Psoas muscle (tissue), 7 donors: ENCODE measurements at regions not wholly inside any gene's neighbourhood (a gene's known extent, or its start where the extent isn't known, plus 50 kb on each side); places are given as distances from the start of the nearest gene placed in this dataset.

ENCODE experiments used
- ATAC-seq, 4 donors: fragments of 200-7000 bp; cut with Tn5 transposase; one replicate each; pipeline ENCODE4 v1.9.1; 2020; ENCODE audit warnings: moderate library complexity in 3 of 4, mild to moderate bottlenecking in 2 of 4
- DNase-seq, 2 donors: peaks; one replicate each; pipeline ENCODE4 v3.0.0-alpha.2; 2020
- H3K27ac ChIP-seq: fragments of 200-600 bp; one replicate; pipeline ENCODE4 v1.8.0; 2022
- H3K27me3 ChIP-seq, 3 donors: fragments of 200-600 bp in 1 of 3; one replicate each; pipeline versions ENCODE4 v1.6.1 to v1.8.0; 2013 to 2022; ENCODE audit warnings: low read length in 2 of 3, mild to moderate bottlenecking in 2 of 3, moderate library complexity in 1 of 3; ENCODE audit not compliant: insufficient read depth in 3 of 3
- H3K36me3 ChIP-seq, 2 donors: fragments of 200-600 bp in 1 of 2; one replicate each; pipeline versions ENCODE4 v1.6.1 to v1.8.0; 2013 to 2022; ENCODE audit warnings: low read depth in 1 of 2, mild to moderate bottlenecking in 1 of 2, moderate library complexity in 1 of 2; ENCODE audit not compliant: insufficient read depth in 1 of 2
- H3K4me1 ChIP-seq: fragments of 200-600 bp; one replicate; pipeline ENCODE4 v1.8.0; 2022
- H3K4me3 ChIP-seq: fragments of 200-600 bp; one replicate; pipeline ENCODE4 v1.8.0; 2022; ENCODE audit warnings: mild to moderate bottlenecking
- H3K9me3 ChIP-seq: fragments of 200-600 bp; one replicate; pipeline ENCODE4 v1.8.0; 2022
- WGBS, 3 donors: extraction: QIAGEN DNeasy Blood & Tissue Kit; methylation state at CpG; one replicate each; pipeline versions ENCODE4 v1.1.6 to v1.1.7; 2013; 5-methylcytosine and 5-hydroxymethylcytosine counted together
- intact Hi-C, 2 donors: fragments of 100-400 bp; cut with DNase I; formaldehyde crosslinking; loops; one replicate each; pipeline versions ENCODE4 v1.11.0 to v1.14.2; 2022
- TF ChIP-seq, protein P1 (sequence below): fragments of 200-600 bp; IDR thresholded peaks from one replicate; pipeline ENCODE4 v1.8.0; 2022; ENCODE audit warnings: antibody characterized with exemption
- donor health status: healthy with polysubstance abuse.
- donor health status: DM: no; HTN: no; CAD: no; lungs with moderate emphysema.
- donor health status: Bipolar disorder and iron deficiency.
- donor health status: healthy.
- donor health status: DM: yes; HTN: yes; CAD: no.
- donor health status: DM: no; HTN: no; CAD: no.
- donor health status: DM: yes; HTN: yes; CAD: no.

GRCh38 chr4:116413222-116413621 is 672.2 kb downstream of the TRAM1L1 start:
- intact Hi-C loops = no loop called here
- no peaks in the 10 kb centered on the region for H3K9me3 ChIP-seq
- TF ChIP-seq, protein P1, sequence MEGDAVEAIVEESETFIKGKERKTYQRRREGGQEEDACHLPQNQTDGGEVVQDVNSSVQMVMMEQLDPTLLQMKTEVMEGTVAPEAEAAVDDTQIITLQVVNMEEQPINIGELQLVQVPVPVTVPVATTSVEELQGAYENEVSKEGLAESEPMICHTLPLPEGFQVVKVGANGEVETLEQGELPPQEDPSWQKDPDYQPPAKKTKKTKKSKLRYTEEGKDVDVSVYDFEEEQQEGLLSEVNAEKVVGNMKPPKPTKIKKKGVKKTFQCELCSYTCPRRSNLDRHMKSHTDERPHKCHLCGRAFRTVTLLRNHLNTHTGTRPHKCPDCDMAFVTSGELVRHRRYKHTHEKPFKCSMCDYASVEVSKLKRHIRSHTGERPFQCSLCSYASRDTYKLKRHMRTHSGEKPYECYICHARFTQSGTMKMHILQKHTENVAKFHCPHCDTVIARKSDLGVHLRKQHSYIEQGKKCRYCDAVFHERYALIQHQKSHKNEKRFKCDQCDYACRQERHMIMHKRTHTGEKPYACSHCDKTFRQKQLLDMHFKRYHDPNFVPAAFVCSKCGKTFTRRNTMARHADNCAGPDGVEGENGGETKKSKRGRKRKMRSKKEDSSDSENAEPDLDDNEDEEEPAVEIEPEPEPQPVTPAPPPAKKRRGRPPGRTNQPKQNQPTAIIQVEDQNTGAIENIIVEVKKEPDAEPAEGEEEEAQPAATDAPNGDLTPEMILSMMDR = no peak
- no peaks in the 10 kb centered on the region for H3K27me3 ChIP-seq
- H3K36me3 ChIP-seq = no peaks in the 10 kb centered on the region
- H3K4me3 ChIP-seq = no peak overlapping the region
- DNase-seq (no peak), ATAC-seq (no peak)
- no peak overlapping the region for H3K27ac ChIP-seq
- no peaks in the 10 kb centered on the region for H3K4me1 ChIP-seq
- WGBS, 3 donors = 78 to 81% (median 79%) methylated on average over 2 of the region's 2 CpGs

DNA sequence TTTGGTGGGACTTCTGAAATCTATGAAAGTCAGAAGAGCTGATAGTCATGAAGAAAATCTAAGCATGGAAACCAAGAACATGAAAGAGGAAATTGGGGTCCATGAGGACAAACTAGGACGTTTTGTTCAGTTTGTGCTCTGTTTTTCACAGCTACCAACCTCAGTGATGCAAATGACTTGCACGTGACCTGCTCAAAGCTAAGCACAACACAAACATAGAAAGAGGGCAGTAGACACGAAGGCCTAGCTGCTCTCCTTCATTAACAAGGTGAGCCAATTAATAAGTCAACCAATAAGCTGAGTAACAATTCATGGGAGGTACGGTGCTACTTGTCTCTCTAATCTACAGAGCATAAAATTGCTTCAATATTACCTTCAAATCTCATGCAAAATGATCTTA is 684.1 kb downstream of the TRAM1L1 start:
- Histone ChIP-seq H3K27me3 (no peaks in the 10 kb centered on the region), H3K36me3 (no peaks in the 10 kb centered on the region), H3K9me3 (no peaks in the 10 kb centered on the region), H3K27ac (no peak overlapping the region), H3K4me1 (no peaks in the 10 kb centered on the region), H3K4me3 (no peak overlapping the region)
- DNase-seq = no peak
- no peak for ATAC-seq
- intact Hi-C loops = no loop called here
- TF ChIP-seq, protein P1 = no peak
- WGBS, 3 donors = 52 to 64% (median 58%) methylated on average over 4 of the region's 4 CpGs

GRCh38 chr4:116400480-116400879 is 684.9 kb downstream of the TRAM1L1 start:
- 41 to 89% (median 84%) methylated on average over 1 of the region's 1 CpG for WGBS, 3 donors
- no peaks in the 10 kb centered on the region for H3K9me3 ChIP-seq
- TF ChIP-seq, protein P1 = no peak
- H3K4me1 ChIP-seq = no peaks in the 10 kb centered on the region
- no peak for DNase-seq
- intact Hi-C loops = no loop called here
- ATAC-seq = no peak
- no peaks in the 10 kb centered on the region for H3K36me3 ChIP-seq
- no peaks in the 10 kb centered on the region for H3K27me3 ChIP-seq
- no peak overlapping the region for H3K27ac ChIP-seq
- no peak overlapping the region for H3K4me3 ChIP-seq

DNA sequence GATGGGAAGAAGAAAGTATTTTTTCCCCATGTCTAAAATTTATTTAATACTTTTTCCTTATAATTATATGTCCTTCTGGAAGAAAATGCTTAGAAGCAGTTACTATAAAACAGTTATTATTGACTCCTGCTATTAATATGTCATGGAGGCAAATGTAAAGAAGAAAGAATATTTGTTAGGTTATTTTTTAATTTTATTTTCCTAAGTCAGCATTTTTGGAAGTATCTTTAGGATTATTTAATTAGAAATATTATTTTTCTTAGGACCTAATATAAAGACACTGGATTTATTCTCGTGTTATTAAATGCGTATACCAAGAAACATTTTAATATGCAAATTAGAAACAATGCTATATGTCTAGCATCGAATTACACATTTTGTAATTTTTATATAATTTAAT is 687.7 kb downstream of the TRAM1L1 start:
- H3K4me3 ChIP-seq = no peak overlapping the region
- ATAC-seq = no peak
- no peaks in the 10 kb centered on the region for H3K27me3 ChIP-seq
- no peaks in the 10 kb centered on the region for H3K36me3 ChIP-seq
- intact Hi-C loops = no loop called here
- WGBS, 3 donors = 67 to 89% (median 87%) methylated on average over 3 of the region's 3 CpGs
- H3K27ac ChIP-seq = no peak overlapping the region
- no peaks in the 10 kb centered on the region for H3K4me1 ChIP-seq
- no peaks in the 10 kb centered on the region for H3K9me3 ChIP-seq
- no peak for DNase-seq
- TF ChIP-seq, protein P1 = no peak

GRCh38 chr4:116397291-116397690 is 688.1 kb downstream of the TRAM1L1 start:
- Histone ChIP-seq H3K36me3 (no peaks in the 10 kb centered on the region), H3K4me1 (no peaks in the 10 kb centered on the region), H3K9me3 (no peaks in the 10 kb centered on the region), H3K27me3 (no peaks in the 10 kb centered on the region), H3K4me3 (no peak overlapping the region), H3K27ac (no peak overlapping the region)
- ATAC-seq (no peak), DNase-seq (no peak)
- TF ChIP-seq, protein P1 = no peak
- intact Hi-C loops = no loop called here
